ENCODE measurements at regions not wholly inside any gene's neighbourhood (a gene's known extent, or its start where the extent isn't known, plus 50 kb on each side); places are given as distances from the start of the nearest gene placed in this dataset.

DNA sequence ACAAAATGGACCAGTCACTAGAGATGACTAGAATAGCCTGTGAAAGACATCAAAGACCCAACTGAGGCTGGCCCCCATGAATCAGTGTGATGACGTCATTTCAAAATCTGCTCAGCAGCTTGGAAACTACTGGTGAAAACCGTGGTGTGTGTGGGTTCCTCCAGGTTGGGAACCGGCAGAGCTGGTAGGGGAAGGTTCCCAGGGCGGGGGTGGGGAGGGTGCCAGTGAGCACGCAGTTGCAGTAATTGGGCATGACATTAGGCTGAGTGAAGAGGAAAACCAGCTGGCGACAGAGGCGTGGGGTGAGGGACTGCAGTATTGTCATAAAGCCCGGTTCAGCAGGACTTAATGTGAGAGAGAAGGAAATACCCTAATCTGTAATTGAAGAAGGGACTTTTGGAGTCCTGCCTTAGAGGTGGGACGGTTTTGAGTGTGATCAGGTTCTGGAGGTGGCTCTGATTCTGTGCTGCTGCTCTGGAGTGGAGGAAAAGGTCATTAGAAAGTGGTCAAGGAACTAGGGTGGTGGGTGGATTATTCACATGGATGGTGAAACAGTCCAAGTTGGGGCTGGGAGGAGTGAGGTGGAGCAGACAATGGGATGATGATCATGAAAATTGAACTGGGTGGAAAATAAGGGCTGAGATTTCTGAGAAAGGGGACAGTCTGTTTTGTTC is 52.0 kb upstream of the MTHFD1L start:
- no peak overlapping the region for H3K27ac ChIP-seq (ENCODE audit: extremely low read depth, low read depth, low read length)
- CTCF ChIA-PET (ENCODE audit: low intra/inter-chr PET ratio) = interaction anchor here (0.7 to 4.6 kb wide), 3 partner anchors 395 to 880 kb away, joined by 3 to 32 read pairs (median 4); no protein-coding TSS in a partner anchor
- TF ChIP-seq ZNF41 (CRISPR knock-in tag; conservative IDR thresholded peaks at IDR 0.05) (no peak), MCM3 (IDR thresholded peaks at IDR 0.05) (no peak), ZNF551 (CRISPR knock-in tag; IDR thresholded peaks at IDR 0.05) (no peak), TEAD1 (CRISPR knock-in tag; IDR thresholded peaks at IDR 0.05) (no peak), TCF7L2 (IDR thresholded peaks at IDR 0.05; ENCODE audit: low read depth, low read length) (no peak), CREM (IDR thresholded peaks at IDR 0.05; ENCODE audit: low read depth) (peak; percentile 25; the same call in 1 of the 2 replicates), ZNF134 (CRISPR knock-in tag; conservative IDR thresholded peaks at IDR 0.05) (no peak), JUN (IDR thresholded peaks at IDR 0.05; ENCODE audit: borderline replicate concordance, low read depth, low read length) (0 out of 2 replicates have a peak, but pooled peaks have one; percentile 32), JUN (CRISPR knock-in tag; IDR thresholded peaks at IDR 0.05; ENCODE audit: borderline replicate concordance) (no peak), TAF1 (IDR thresholded peaks at IDR 0.05; ENCODE audit: control insufficient read depth, extremely low read depth, insufficient read depth, low read length, severe bottlenecking) (no peak), JUND (IDR thresholded peaks at IDR 0.05; ENCODE audit: borderline replicate concordance, low read depth, low read length) (peak; percentile 72), JUND (tag; IDR thresholded peaks at IDR 0.05; ENCODE audit: borderline replicate concordance, low read depth, low read length) (peak; percentile 49; the same call in 1 of the 3 replicates)
- TF ChIP-seq, protein P1, sequence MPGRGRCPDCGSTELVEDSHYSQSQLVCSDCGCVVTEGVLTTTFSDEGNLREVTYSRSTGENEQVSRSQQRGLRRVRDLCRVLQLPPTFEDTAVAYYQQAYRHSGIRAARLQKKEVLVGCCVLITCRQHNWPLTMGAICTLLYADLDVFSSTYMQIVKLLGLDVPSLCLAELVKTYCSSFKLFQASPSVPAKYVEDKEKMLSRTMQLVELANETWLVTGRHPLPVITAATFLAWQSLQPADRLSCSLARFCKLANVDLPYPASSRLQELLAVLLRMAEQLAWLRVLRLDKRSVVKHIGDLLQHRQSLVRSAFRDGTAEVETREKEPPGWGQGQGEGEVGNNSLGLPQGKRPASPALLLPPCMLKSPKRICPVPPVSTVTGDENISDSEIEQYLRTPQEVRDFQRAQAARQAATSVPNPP (IDR thresholded peaks at IDR 0.05; ENCODE audit: borderline replicate concordance, insufficient read depth, insufficient read length) = no peak
- TF ChIP-seq, protein P2, sequence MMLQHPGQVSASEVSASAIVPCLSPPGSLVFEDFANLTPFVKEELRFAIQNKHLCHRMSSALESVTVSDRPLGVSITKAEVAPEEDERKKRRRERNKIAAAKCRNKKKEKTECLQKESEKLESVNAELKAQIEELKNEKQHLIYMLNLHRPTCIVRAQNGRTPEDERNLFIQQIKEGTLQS (IDR thresholded peaks at IDR 0.05) = peak; percentile 94
- TF ChIP-seq, protein P2 (CRISPR knock-in tag; conservative IDR thresholded peaks at IDR 0.05) = no peak
- TF ChIP-seq, protein P3, sequence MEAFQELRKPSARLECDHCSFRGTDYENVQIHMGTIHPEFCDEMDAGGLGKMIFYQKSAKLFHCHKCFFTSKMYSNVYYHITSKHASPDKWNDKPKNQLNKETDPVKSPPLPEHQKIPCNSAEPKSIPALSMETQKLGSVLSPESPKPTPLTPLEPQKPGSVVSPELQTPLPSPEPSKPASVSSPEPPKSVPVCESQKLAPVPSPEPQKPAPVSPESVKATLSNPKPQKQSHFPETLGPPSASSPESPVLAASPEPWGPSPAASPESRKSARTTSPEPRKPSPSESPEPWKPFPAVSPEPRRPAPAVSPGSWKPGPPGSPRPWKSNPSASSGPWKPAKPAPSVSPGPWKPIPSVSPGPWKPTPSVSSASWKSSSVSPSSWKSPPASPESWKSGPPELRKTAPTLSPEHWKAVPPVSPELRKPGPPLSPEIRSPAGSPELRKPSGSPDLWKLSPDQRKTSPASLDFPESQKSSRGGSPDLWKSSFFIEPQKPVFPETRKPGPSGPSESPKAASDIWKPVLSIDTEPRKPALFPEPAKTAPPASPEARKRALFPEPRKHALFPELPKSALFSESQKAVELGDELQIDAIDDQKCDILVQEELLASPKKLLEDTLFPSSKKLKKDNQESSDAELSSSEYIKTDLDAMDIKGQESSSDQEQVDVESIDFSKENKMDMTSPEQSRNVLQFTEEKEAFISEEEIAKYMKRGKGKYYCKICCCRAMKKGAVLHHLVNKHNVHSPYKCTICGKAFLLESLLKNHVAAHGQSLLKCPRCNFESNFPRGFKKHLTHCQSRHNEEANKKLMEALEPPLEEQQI (IDR thresholded peaks at IDR 0.05) = no peak

More for the DNA sequence above, 52.0 kb upstream of the MTHFD1L start:
- no TSS peak for BruUV-seq (replicated peaks)
- Histone ChIP-seq H3K36me3 (ENCODE audit: control insufficient read depth, insufficient read depth, low read length) (no peaks in the 10 kb centered on the region), H3K9me1 (ENCODE audit: control insufficient read depth, insufficient read depth, low read length) (no peaks in the 10 kb centered on the region), H3K9ac (ENCODE audit: insufficient read depth in 1 of 2, low read depth in 2 of 2, low read length in 2 of 2) (no peak overlapping the region), H3K4me2 (ENCODE audit: insufficient read depth, low read length) (no peak overlapping the region), H3K79me2 (ENCODE audit: control insufficient read depth, insufficient read depth, low read length) (no peaks in the 10 kb centered on the region), H3K27me3 (ENCODE audit: control insufficient read depth in 2 of 2, insufficient read depth in 2 of 2, low read length in 2 of 2) (peaks cover 25 to 37% of the 10 kb centered on the region in 2 experiments; a peak in 4 of 5 replicates), H2AFZ (ENCODE audit: low read depth, low read length) (no peak overlapping the region), H3K4me3 (no peak overlapping the region), H3K4me1 (replicated peaks in 1 of 2; ENCODE audit: control insufficient read depth in 2 of 2, insufficient read depth in 2 of 2, low read length in 2 of 2) (no peaks in the 10 kb centered on the region; a peak in 1 of 5 replicates), H3K9me3 (replicated peaks; ENCODE audit: control insufficient read depth, insufficient read depth, low read depth, low read length) (no peaks in the 10 kb centered on the region), H4K20me1 (replicated peaks; ENCODE audit: control insufficient read depth, insufficient read depth, low read length) (0 out of 2 replicates have a peak, but pooled peaks cover 3% of the 10 kb centered on the region)
- POLR2A ChIA-PET = interaction anchor here (1.2 kb wide), 1 partner anchor 395 kb away, joined by 3 read pairs; no protein-coding TSS in a partner anchor
- 2% methylated on average over 9 of the region's 9 CpGs for WGBS (ENCODE audit: insufficient coverage, low coverage, missing lambda C conversion rate)
- in situ Hi-C loops (cut with MboI) = loop anchor here (5.0 to 25.0 kb wide), 3 partner anchors 396 to 881 kb away; partner anchors contain the start of gene ULBP3
- FAIRE-seq (no peak), DNase-seq (ENCODE audit: extremely low read depth in 1 of 4, low spot score in 3 of 4) (no peak), ATAC-seq (no peak)
- intact Hi-C loops (cut with micrococcal nuclease) = loop anchor here (10.0 kb wide), 1 partner anchor 809 kb away; no protein-coding TSS in a partner anchor
